Left ventricle myocardium inferior (tissue), 1 donor: ENCODE measurements at regions not wholly inside any gene's neighbourhood (a gene's known extent, or its start where the extent isn't known, plus 50 kb on each side); places are given as distances from the start of the nearest gene placed in this dataset.

Experiments used
- DNase-seq: peaks from one replicate; pipeline ENCODE4 v3.0.0-alpha.2; 2020
- H3K27ac ChIP-seq: fragments of 200-600 bp; replicated peaks from 2 replicates; pipeline ENCODE4 v1.8.0; 2021
- H3K27me3 ChIP-seq: fragments of 200-600 bp; 2 replicates; pipeline ENCODE4 v1.8.0; 2021; ENCODE audit warnings: low read depth
- H3K36me3 ChIP-seq: fragments of 200-600 bp; 2 replicates; pipeline ENCODE4 v1.8.0; 2021
- H3K4me1 ChIP-seq: fragments of 200-600 bp; 2 replicates; pipeline ENCODE4 v1.8.0; 2021
- H3K4me3 ChIP-seq: fragments of 200-600 bp; 2 replicates; pipeline ENCODE4 v1.8.0; 2021; ENCODE audit warnings: mild to moderate bottlenecking, moderate library complexity
- H3K9me3 ChIP-seq: fragments of 200-600 bp; replicated peaks from 2 replicates; pipeline ENCODE4 v1.8.0; 2021
- CTCF ChIP-seq: fragments of 200-600 bp; IDR thresholded peaks from 2 replicates; pipeline ENCODE4 v1.8.0; 2021; ENCODE audit warnings: antibody characterized with exemption, mild to moderate bottlenecking, borderline replicate concordance
- intact Hi-C: fragments of 100-400 bp; cut with micrococcal nuclease; formaldehyde crosslinking; loops from one replicate; pipeline ENCODE4 v1.11.0; 2022
- donor health status: DM: no; HTN: yes; CAD: no; lungs with severe emphysema.

GRCh38 chr4:157667836-157668235 is 447.3 kb downstream of the GRIA2 start:
- H3K4me1 ChIP-seq = no peaks in the 10 kb centered on the region
- H3K36me3 ChIP-seq = no peaks in the 10 kb centered on the region
- H3K27ac ChIP-seq = no peak overlapping the region
- H3K9me3 ChIP-seq = no peaks in the 10 kb centered on the region
- no peak for TF ChIP-seq CTCF
- intact Hi-C loops = no loop called here
- DNase-seq = no peak
- H3K27me3 ChIP-seq = no peaks in the 10 kb centered on the region
- H3K4me3 ChIP-seq = no peak overlapping the region

- Histone ChIP-seq H3K27ac (no peak overlapping the region), H3K36me3 (no peaks in the 10 kb centered on the region), H3K27me3 (no peaks in the 10 kb centered on the region), H3K4me1 (no peaks in the 10 kb centered on the region), H3K9me3 (no peaks in the 10 kb centered on the region), H3K4me3 (no peak overlapping the region)
- TF ChIP-seq CTCF = no peak
- no peak for DNase-seq
- intact Hi-C loops = no loop called here
Measured at GRCh38 chr4:157664726-157665125, 444.2 kb downstream of the GRIA2 start.

DNA sequence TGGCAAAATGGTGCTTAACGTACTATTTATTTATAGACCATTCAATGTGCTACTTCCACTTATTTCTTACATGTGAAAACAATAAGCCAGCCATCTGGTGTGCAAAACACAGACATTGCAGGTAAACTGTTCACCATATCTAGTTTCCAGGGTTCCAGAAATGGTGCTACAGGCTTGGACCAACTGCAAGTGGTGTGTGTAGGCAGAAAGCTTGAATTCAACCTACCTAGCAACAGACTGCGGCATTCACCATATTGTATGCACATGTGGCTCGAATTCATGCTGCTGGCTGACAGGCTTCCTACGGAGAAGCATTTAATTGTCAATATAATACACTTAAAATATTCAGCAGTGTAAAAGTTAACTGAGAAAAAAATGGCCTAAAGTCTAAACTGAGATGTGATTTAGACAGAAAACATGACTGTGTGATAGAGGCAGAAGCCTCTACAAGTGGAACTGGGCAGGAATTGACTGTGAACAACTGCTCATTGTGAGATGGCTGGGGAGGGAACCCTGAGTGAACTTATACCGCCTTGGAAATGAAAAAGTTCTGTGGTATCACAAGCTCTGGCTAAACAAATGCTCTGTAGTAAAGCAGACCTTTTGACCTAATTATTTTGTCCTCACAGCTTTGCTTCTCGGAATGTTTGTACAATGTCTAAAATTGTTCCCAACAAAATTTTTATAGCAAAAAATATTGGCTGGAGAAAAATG is 434.7 kb downstream of the GRIA2 start:
- intact Hi-C loops = no loop called here
- TF ChIP-seq CTCF = no peak
- no peak for DNase-seq

DNA sequence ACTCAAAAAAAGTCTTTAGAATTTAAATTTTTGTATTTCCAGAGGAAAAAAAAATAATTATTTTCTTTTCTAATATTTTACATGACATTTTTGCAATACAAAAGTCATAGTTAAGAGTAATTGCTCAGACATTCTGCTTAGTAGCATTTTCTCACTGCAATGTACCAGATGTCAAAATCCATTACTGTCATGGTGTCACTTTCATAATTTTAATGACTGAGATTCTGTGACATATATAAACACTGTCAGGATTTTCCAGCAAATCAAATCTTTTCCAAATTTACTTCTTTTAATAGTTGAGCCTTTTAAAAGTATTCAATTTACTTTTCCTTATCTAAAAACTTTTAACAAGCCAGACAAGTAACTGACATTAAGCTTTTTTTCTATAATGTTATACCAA is 422.7 kb downstream of the GRIA2 start:
- no peak overlapping the region for H3K4me3 ChIP-seq
- H3K4me1 ChIP-seq = no peaks in the 10 kb centered on the region
- H3K9me3 ChIP-seq = peaks cover 33% of the 10 kb centered on the region
- no peaks in the 10 kb centered on the region for H3K36me3 ChIP-seq
- no peak for TF ChIP-seq CTCF
- intact Hi-C loops = no loop called here
- H3K27me3 ChIP-seq = no peaks in the 10 kb centered on the region
- H3K27ac ChIP-seq = no peak overlapping the region
- DNase-seq = no peak

More for the DNA sequence above, 434.7 kb downstream of the GRIA2 start:
- Histone ChIP-seq H3K9me3 (peaks cover 5% of the 10 kb centered on the region), H3K27ac (no peak overlapping the region), H3K27me3 (no peaks in the 10 kb centered on the region), H3K4me3 (no peak overlapping the region), H3K4me1 (no peaks in the 10 kb centered on the region), H3K36me3 (no peaks in the 10 kb centered on the region)

- intact Hi-C loops = no loop called here
- no peak overlapping the region for H3K4me3 ChIP-seq
- no peaks in the 10 kb centered on the region for H3K4me1 ChIP-seq
- H3K27me3 ChIP-seq = no peaks in the 10 kb centered on the region
- peaks cover 13% of the 10 kb centered on the region for H3K9me3 ChIP-seq
- DNase-seq = no peak
- no peaks in the 10 kb centered on the region for H3K36me3 ChIP-seq
- no peak overlapping the region for H3K27ac ChIP-seq
- no peak for TF ChIP-seq CTCF
Measured at GRCh38 chr4:157634057-157634456, 413.5 kb downstream of the GRIA2 start.
